GM19372 (cell line): ENCODE measurements at regions not wholly inside any gene's neighbourhood (a gene's known extent, or its start where the extent isn't known, plus 50 kb on each side); places are given as distances from the start of the nearest gene placed in this dataset.

Source experiments
- ATAC-seq: cut with Tn5 transposase; IDR thresholded peaks from one replicate; pipeline ENCODE4 v1.9.1; 2021; ENCODE audit warnings: mild to moderate bottlenecking, low read depth, moderate library complexity; ENCODE audit not compliant: unreplicated experiment

DNA sequence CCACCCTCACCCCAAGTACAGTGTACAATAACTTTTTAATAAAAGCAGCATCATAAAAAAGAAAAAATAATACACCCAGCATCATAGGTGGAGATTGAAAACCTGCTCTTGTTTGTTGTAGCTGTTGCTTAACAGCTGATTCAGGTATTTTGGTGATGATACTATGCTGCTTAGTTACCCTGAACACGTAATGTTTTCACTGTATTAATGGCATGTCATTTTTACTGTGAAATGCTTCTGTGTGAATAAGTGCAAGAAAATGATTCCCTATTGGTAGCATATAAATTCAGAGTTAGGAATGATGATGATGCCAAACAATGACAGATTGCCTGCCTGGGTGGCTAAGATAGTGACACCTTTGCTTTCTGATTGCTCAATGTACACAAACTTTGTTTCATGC, 405.7 kb downstream of the HDGFL1 start:
- ATAC-seq, result no peak

DNA sequence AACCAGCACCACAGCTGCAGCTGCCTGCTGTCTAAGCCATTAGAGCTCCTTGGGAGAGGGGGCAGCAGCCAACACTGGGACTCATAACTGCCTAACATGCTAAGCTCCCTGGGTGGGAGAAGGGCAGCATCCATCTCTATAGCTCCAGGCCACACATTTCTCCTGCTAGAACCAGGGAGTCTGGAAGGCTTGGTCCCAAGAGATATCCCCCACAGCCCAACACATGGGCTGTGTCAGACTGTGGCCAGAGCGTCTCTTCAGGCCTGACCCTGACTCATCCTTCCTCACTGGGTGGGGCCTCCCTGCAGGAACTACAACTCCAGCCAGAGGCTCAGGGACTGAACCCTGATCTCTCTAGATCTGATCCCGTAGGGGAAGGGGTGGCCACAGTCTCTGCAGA, 411.1 kb downstream of the HDGFL1 start:
- no peak for ATAC-seq

DNA sequence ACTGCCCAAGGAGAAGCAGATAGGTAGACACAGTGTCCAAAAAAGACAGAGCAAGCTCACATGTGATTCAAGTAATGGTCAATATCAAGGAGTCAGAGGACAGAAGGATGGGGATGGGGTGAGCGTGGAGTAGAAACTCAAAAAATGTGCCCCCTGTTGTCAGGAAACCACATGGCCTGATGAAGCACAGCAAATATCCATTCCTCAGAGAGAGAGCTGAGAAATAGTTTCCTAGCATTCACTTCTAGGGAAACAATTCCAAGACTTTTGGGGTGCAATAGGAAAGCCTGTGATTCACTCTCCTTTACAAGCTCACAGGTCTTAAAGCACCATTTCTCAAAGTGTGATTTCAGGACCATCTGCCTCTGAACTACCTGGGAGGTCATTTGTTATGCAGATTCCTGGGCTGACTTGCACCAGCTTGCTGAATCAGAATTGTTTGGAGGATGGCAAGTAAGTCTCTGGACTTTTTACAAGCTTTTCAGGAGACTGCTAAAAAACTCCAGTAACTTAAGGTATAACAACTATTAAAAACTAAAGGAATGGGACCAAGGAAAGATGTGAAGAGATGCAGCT, 432.8 kb downstream of the HDGFL1 start:
- no peak for ATAC-seq

DNA sequence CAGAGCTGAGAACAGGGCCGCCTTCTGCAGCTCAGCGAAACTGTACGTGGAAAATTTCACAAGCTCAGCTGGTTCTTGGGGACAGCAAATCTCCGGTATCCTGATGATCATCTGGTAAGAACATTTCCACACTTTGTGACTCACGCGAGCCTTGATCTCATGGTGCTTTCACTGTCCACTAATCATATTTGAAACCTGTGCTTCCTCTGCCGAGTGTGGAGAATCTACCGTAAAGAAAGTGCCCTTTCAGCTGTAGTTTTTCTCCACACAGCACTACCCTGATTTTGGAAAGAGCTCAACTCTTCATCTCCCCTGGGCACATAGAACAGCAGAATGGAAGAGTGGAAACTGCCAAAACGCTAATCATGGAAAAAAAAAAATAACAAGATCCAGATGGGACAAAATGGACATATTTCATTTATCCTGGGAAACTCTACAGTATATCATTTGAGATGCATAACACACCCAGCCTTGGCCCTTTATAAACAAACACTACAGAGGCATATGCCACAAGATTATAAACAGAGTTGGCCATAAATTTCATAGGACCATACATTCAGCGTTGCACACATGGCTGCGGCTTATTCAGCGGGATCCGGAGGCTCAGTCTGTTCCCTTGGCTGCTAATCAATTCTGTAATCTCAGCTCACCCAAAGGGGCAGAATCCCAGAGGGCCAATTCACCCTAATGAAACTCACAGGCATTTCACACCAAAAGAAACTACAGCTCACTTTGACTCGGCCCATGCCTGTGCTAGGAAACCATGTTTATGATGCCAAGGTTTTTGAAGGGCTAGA, 434.5 kb downstream of the HDGFL1 start:
- no peak for ATAC-seq

DNA sequence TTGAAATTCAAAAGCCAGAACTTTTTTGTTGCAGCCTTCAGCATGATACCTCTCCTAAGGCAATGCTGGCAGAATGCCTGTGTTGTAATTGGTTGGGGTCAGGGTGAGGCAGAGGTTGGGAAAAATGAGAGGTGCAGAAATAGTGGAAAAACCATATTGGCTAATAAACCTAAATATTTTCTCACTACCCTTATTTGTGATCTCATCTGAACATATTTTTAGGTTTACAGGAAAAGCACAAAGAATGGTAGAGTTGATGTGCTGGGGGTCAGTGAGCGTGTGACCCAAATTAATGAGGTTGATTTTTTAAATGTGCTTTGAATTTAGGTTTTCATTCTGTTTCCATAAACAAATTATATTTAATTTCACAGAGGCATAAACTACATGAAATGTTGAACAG, 437.3 kb downstream of the HDGFL1 start:
- ATAC-seq, result no peak

DNA sequence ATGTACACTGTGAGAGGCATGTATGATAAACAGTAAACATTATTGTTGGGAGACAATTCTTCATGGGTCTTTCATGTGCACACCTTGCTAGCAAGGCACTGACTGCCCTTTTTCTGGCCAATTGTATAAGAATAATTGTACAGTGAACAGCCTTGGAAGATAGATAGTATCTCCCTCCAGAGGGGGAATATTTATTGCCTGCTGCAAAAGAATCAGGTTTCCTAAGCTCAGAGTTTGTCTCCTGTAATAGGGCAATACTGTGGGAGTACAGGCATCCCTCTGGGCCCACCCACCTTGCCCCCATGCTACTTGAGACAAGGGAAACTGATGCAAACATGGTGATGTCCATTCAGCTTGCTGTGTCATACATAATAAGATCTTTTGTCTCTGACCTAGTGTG, 442.2 kb downstream of the HDGFL1 start:
- no peak for ATAC-seq

DNA sequence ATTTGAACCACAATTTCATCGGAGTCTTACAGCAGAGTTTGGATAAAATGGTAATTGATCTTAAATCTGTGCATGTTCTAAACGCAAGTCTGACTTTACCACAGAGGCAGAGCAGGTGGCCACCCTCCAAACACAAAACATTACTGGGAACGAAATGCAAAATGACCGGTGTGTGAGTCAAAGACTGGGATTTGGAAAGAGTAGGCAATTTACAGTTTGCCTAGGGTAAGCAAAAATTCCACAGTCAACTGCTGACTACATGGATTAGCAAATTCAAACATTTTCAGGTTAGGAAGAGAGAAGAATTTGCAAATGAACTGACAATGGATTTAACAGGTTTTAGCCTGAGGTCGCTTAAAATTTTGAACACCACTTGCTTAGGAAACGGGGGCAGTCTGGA, 444.4 kb downstream of the HDGFL1 start:
- no peak for ATAC-seq

DNA sequence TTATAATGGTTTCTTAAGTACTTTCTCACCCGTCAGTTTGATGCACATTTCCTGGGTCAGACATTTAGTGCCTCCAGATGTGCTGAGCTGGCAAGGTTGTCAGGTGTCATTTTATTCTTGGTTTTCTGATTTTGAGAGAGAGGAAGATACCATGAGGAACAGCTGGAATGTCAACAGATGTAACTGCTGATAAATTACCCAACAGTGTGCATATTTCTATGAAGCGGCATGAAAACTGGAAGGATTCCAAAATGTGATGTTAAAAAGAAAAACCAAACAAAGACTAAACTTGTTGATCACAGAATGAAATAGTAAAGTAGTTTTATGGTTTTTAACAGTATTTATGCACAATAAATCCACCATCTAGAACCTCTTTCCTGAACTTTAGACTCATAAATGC, 447.3 kb downstream of the HDGFL1 start:
- ATAC-seq, result no peak

DNA sequence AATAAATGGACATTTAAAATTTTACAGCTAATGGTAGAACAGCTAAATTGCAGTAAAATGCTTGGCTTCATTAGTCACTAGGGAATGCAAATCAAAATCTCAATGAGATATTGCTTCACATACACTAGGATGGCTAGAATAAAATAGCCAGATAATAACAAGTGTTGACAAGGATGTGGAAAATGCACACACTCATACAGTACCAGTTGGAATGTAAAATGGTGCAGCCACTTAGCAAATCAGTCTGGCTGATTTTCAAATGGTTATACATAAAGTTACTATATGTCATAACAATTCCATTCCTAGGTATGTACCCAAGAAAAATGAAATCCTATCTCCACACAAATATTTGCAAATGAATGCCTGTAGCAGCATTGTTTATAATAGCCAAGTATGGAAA, 452.1 kb downstream of the HDGFL1 start:
- ATAC-seq, result no peak

DNA sequence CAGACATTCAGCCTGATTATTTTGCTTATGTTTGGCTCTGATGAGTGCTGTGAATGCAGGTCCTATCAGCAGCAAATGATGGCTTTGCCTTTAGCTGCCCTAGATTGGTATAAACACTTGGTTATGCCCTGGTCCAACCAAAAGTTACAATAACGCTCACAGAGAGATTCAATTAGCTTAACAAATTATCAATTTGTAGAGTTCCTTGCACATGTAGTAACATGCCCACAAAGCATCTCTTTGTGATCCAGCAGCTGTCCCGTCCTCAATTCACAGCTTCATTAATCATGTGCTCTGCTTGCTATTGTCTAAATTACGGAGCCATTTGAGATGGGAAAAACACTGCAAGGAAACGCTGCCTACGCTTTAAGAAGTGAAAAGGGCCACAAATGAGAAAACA, 457.9 kb downstream of the HDGFL1 start:
- ATAC-seq, result no peak

DNA sequence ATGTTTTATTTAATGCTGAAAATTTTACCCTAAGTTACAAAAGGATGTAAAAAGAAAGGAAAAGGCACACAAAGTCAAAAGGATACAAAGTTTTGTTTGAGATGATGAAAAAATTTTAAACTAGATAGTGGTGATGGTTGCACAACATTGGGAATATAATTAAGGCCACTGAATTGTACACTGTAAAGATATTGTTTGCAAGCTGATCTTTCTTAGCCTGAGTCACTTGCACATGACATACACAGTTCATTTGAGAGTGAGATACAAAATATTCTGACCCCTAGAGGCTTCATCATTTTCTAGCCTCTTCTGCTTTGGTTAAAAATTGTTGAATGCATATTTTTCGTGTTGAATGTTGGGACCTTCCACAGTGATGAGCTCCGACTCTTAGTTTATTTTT, 462.6 kb downstream of the HDGFL1 start:
- no peak for ATAC-seq

DNA sequence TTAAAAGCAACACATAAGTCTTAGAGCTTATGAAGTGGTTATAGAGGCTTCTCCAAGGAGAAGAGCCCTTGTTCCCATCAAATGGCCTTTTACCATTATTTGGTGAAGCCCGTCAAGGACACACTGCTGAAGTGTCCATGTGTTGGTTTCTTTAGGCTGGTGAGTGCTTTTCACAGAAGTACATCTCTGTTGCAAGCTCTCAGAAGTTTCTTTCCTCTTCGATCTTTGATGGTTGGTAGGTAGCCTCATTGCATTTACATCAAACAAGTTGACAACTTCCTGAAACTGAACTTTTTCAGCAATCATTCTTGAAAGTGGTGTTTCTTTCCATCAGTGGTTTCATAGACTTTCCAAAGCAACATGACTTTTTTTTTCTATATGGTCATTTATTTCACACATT, 465.6 kb downstream of the HDGFL1 start:
- no peak for ATAC-seq

DNA sequence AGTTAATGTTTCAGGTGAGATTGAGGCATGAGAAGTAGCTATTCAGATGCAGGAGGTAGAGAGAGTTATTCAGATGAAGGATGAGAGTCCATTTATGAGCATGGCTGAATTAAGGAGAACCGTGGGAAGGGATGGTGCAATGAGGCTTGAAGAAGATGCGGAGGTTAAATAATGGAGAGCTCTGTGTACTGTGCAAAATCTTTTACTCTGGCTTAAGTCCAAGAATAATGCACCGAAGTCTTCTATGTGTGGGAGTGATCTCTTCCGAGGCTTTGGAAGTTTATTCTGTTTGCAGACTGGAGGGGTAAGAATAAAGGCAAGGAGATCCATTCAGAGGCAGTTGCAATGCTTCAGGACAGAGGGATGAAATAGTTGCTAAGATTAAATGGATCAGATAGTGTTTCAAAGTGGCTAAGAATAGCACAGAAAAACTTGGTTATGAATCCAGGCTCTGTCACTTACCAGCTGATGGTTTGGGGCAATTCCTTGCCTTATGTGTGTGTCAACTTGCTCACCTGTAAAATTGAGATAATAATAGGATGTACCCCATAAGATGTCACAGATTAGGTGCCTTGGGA, 467.1 kb downstream of the HDGFL1 start:
- no peak for ATAC-seq

DNA sequence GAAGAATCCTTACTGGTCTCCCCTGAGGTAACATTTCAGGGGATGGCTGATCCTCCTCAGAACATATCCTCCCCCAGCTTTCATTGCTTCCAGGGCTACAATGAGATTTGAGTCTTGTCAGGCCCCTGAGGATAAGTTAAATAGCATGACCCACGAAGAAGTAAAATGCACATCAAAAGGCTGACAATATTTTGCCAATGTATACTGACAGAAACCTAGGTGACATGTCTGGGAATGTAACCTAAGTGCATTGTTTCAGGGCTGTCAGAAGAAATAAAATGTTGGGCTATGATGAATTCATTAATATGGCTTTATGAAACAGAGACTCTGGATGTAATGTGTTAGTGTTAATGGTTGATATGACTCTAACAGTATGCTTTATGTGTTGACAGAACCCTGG, 471.5 kb downstream of the HDGFL1 start:
- no peak for ATAC-seq

DNA sequence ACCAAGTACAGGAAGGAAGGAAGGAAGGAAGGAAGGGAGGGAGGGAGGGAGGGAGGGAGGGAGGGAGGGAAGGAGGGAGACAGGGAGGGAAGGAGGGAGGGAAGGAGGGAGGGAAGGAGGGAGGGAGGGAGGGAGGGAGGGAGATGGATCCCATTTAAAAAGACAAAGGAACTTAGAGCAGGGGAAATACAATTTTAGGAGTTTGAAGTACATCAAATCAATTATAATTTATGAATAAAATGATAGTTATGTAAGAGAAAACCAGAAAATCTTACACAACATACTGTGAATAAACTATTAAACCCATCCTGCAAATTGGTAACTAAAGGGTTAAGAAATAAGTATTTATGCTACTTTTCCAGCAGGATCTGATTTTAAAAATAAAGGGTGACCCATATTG, 475.9 kb downstream of the HDGFL1 start:
- no peak for ATAC-seq

DNA sequence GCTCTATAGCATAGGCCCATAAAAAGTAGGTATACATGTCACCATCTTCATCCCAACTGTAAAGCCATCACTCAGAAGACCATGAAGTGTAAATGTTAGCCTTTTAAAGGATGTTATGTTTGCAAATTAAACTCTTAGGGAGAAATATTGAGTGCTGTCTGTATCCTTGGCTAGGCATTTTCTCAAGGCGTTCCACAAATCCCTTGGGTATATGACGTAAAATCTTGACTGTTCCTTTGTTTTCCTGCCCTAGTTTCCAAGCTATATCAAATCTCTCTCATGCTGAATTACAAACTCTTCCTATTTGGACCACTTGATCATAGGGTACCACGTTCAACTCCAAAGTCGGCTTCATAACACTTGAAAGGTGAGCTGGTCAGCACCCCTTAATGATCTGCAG, 486.2 kb downstream of the HDGFL1 start:
- ATAC-seq, result no peak

DNA sequence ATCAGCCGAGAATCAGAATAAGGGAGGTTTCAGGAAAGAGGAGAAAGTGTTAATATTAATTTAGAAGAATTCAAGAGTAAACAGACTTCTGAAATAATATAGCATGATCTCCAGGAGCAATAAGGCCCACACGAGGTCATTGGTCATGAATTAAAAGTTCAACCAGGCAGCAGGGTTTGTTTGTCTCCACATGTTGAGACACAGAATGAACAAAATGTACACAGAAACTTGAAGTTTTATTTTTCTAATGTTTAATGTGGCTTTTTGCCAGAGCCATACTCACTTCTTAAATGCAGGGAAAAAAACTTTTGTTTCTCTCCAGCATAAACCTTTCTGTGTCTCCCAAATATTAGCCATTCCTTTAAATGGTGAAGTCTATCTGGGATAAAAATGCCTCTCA, 504.5 kb downstream of the HDGFL1 start:
- ATAC-seq, result no peak

DNA sequence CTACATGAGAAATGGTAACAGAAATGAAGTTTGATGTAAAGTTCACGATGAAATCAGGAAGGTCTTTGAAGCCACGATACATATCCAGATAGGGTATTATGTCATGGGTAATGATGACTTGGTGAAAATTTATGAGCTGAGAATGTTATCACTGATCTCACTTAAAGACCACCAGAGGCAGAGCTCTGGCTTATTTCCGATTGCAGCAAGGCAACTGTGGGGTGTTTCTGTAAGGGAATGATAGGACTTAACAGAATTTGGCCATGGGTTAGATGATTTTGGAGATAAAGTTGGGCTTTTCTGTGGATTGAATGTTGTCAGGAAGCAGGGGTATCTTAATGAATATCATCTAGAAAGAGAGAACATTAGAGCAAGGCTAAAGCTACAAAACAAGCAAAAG, 508.4 kb downstream of the HDGFL1 start:
- no peak for ATAC-seq

DNA sequence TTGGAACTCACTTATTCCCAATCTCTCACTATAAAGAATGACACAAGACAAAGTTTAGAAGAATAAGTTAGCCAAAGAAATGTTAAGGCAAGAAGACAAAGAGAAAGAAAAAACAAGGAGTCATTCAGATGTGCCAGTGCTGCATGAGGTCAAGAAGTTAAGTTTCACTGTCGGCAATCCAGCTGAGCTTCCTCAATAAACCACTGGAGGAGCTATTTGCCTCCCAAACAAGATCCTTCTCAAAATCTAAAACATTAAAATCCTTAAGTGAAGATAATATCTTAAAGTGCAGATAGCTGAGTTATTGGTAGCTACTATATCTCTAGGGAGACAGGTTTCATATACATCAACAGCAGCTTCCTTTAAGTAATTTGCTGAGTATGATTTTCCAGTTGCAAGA, 512.3 kb downstream of the HDGFL1 start:
- ATAC-seq, result no peak

DNA sequence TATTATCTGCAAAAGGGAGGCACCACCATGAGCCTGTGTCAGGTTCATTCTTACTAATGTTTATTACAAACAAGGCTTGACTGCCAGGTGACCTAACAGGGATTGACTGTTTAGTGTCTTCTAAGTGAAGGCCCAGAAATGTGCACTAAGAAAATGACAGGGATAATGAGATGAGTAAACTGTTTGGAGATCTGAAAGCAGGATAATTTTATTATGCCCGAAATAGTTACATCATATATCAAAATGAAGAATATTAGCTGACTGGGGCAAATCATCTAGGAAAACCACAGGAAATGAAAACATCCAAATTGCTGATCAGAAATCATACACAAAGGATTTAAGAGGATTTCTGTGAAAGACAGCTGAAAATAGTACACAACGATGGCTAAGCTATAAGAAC, 516.7 kb downstream of the HDGFL1 start:
- no peak for ATAC-seq

DNA sequence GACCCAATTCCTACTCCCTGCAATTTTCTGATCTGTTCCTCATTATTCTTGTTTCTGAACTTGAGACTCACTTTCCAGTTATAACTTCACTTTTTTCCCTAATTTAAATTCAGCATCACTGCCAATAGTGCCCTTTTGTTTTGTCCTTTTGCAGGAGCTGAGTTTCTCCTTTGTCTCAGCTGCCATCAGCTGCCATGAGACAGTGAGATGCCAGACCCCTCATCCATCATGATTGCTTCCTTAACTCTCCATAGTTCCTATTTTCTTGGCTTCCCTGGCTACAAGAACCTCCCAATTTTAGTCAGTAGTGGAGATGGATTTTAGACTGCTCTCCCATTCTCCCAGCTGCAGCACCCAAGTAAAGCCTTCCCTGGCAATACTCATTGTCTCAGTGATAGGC, 518.1 kb downstream of the HDGFL1 start:
- ATAC-seq, result no peak

DNA sequence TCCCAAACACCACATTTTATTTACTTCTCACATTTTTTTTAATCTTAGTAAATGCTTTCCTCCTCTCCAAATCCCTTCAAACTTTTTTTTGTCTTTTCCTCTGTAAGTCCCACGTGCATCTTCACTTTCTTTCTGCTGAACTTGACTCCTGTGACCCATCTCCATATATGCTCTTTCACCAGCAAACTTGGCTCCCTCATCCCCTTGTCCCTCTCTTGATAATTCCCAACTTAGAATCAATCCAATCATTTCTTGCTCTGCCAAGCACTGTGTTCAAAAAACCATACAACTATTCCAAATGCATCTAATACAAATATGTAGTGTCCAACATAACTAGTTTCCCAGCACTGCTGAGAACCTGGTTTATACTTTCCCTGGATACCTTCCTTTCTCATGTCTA, 519.4 kb downstream of the HDGFL1 start:
- no peak for ATAC-seq
